ENCODE measurements at regions not wholly inside any gene's neighbourhood (a gene's known extent, or its start where the extent isn't known, plus 50 kb on each side); places are given as distances from the start of the nearest gene placed in this dataset.

DNA sequence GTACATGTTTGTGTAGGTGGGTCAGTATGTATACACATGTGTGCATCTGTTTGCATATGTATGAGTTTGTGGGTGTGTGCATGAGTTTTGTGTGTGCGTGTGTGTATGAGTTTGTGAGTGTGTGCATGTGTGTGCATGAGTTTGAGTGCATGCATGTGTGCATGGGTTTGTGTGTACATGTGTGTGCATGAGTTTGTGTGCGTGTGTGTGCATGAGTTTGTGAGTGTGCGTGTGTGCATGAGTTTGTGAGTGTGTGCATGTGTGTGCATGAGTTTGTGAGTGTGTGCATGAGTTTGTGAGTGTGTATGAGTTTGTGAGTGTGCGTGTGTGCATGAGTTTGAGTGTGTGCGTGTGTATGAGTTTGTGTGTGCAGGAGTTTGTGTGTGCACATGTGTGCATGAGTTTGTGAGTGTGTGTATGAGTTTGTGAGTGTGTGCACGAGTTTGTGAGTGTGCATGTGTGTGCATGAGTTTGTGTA lies 61.5 kb downstream of the FZD10 start:
- Histone ChIP-seq H3K27me3 (ENCODE audit: control insufficient read depth in 4 of 4, insufficient read depth in 4 of 4, low read length in 3 of 4) (peaks cover 0 to 7% (median 3%) of the 10 kb centered on the region in 4 donors), H3K4me1 (ENCODE audit: control insufficient read depth in 4 of 4, insufficient read depth in 4 of 4, low read length in 3 of 4) (no peaks in the 10 kb centered on the region), H3K36me3 (ENCODE audit: control insufficient read depth in 4 of 4, insufficient read depth in 3 of 4, low read depth in 1 of 4, low read length in 3 of 4) (no peaks in the 10 kb centered on the region), H3K9ac (ENCODE audit: low read depth in 1 of 2, low read length in 2 of 2) (no peak overlapping the region), H3K9me3 (ENCODE audit: control insufficient read depth in 4 of 4, low read length in 3 of 4) (peaks cover 0 to 3% (median under 1%) of the 10 kb centered on the region in 4 donors), H3K27ac (ENCODE audit: low read depth in 1 of 2, low read length in 2 of 2) (no peak overlapping the region), H3K4me3 (ENCODE audit: low read depth in 1 of 3, low read length in 3 of 3) (no peak overlapping the region)
- DNase-seq (ENCODE audit: low spot score): no peak
- TF ChIP-seq TAF1 (conservative IDR thresholded peaks at IDR 0.05): no peak
- no peak for TF ChIP-seq RXRA (IDR thresholded peaks at IDR 0.05)
- TF ChIP-seq ATF3 (IDR thresholded peaks at IDR 0.05): no peak
- no peak for TF ChIP-seq SP1 (IDR thresholded peaks at IDR 0.05)
- no peak for TF ChIP-seq MAX (IDR thresholded peaks at IDR 0.05)
- TF ChIP-seq NR2F2 (IDR thresholded peaks at IDR 0.05): no peak
- TF ChIP-seq JUND (IDR thresholded peaks at IDR 0.05): no peak
- TF ChIP-seq REST (IDR thresholded peaks at IDR 0.05): no peak
- TF ChIP-seq FOXA1 (IDR thresholded peaks at IDR 0.05): no peak
- TF ChIP-seq FOXA2 (IDR thresholded peaks at IDR 0.05): no peak
- TF ChIP-seq, protein P1, sequence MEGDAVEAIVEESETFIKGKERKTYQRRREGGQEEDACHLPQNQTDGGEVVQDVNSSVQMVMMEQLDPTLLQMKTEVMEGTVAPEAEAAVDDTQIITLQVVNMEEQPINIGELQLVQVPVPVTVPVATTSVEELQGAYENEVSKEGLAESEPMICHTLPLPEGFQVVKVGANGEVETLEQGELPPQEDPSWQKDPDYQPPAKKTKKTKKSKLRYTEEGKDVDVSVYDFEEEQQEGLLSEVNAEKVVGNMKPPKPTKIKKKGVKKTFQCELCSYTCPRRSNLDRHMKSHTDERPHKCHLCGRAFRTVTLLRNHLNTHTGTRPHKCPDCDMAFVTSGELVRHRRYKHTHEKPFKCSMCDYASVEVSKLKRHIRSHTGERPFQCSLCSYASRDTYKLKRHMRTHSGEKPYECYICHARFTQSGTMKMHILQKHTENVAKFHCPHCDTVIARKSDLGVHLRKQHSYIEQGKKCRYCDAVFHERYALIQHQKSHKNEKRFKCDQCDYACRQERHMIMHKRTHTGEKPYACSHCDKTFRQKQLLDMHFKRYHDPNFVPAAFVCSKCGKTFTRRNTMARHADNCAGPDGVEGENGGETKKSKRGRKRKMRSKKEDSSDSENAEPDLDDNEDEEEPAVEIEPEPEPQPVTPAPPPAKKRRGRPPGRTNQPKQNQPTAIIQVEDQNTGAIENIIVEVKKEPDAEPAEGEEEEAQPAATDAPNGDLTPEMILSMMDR (IDR thresholded peaks at IDR 0.05; ENCODE audit: low read depth, low read length, missing input control): no peak
- TF ChIP-seq EGR1 (IDR thresholded peaks at IDR 0.05; ENCODE audit: low read depth in 2 of 2): no peak
- TF ChIP-seq RAD21 (IDR thresholded peaks at IDR 0.05): no peak
- no peak for TF ChIP-seq YY1 (IDR thresholded peaks at IDR 0.05)
- no peak for TF ChIP-seq HNF4A (conservative IDR thresholded peaks at IDR 0.05)
- no peak for TF ChIP-seq ZBTB33 (IDR thresholded peaks at IDR 0.05)
- TF ChIP-seq HNF4G (IDR thresholded peaks at IDR 0.05): no peak
- no peak for TF ChIP-seq GABPA (IDR thresholded peaks at IDR 0.05 in 1 of 2, conservative IDR thresholded peaks at IDR 0.05 in 1 of 2)
- 82% methylated on average over 6 of the region's 6 CpGs for WGBS
